Activated CD4-positive, alpha-beta T cell treated with anti-CD3 and anti-CD28 coated beads for 4 hours (primary cell): ENCODE measurements at regions not wholly inside any gene's neighbourhood (a gene's known extent, or its start where the extent isn't known, plus 50 kb on each side); places are given as distances from the start of the nearest gene placed in this dataset.

Experiments used
- DNase-seq, 2 donors: peaks; one replicate each; pipeline ENCODE4 v3.0.0-alpha.2; 2020

GRCh38 chr1:213899413-213899812 lies 88.4 kb upstream of the PROX1 start:
- no peak for DNase-seq

- no peak for DNase-seq
These were observed 82.4 kb upstream of the PROX1 start for GRCh38 chr1:213905344-213905743.

GRCh38 chr1:213908521-213908920 lies 79.3 kb upstream of the PROX1 start:
- no peak for DNase-seq

- no peak for DNase-seq
These were observed 73.4 kb upstream of the PROX1 start for GRCh38 chr1:213914392-213914791.

- DNase-seq: no peak
These were observed 66.5 kb upstream of the PROX1 start for GRCh38 chr1:213921311-213921710.

DNA sequence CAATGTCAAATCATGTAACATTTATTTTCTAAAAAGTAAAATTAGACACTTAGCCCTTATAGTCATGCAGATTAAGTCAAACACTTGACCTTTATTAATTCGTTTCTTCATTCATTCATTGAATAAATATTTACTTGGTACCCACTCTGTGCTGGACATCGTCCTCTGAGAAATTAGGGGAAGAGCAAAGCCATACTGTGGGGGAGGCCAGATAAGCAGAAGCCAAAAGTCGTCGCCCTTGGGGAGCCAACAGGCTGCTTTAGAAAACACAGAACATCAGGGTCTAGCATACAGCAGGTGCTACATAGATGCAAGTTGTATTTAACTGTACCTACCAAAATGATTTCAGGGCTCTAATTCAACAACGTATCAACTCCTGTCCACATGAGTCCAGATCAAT lies 66.1 kb upstream of the PROX1 start:
- no peak for DNase-seq

- DNase-seq: no peak
These were observed 62.1 kb upstream of the PROX1 start for GRCh38 chr1:213925531-213926182.

DNA sequence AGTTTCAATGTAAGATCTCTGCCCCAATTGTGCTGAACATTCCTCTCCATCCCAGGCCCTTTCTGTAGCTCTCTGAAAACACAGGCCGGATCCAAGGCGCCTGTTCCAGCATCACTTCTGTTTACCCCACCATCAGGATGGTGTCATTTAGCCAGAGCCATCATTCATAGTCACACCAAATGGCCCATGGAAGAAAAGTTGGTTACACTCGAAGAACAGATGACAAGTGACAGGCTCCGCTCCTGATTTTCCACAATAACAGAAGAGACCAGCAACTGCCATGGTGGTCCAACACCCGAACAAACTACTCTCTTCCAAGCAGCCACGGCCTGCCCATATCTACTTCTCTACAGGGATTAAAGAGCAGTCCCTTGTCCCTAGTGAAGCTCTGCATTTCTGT lies 59.9 kb upstream of the PROX1 start:
- DNase-seq: no peak

- DNase-seq: no peak
These were observed 58.4 kb upstream of the PROX1 start for GRCh38 chr1:213929398-213929797.

GRCh38 chr1:213931836-213932235 lies 55.9 kb upstream of the PROX1 start:
- DNase-seq: no peak

DNA sequence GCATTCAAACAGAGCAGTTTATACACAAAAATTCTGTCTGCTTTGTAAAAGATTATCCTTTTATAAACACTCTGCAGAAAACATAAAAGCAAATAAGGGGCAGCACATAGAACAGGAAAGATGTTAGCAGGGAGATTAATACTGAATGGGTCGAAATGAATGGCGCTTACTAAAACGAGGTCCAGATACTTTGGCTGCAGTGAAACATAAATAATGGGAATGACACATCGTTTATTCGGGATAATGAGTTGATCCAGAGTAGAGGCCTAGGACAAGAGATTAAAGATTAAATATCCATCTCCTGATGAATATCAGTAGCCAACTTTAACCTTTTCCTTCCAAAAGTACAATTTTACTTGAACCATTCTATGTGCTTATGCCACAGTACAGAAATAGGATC lies 54.4 kb upstream of the PROX1 start:
- no peak for DNase-seq

DNA sequence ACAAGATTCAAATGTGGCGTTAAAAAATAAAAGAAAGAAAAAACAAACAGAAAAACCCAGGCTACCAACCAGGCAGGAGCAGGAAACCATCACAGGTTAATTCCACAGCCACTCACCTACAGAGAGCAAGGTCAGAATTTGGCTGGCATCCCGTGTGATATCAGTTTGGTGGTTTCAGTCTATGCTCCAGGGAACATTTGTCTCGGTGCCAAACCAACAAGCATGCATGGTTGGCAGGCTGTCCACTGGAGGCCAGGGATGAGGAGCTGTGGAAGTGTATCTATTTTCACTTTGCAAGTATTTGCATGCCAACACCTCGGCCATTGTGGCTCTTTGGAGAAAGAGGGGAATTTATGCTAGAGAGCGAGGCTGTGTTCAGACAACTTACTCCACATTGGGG lies 53.1 kb upstream of the PROX1 start:
- no peak for DNase-seq

GRCh38 chr1:213936571-213936970 lies 51.2 kb upstream of the PROX1 start:
- DNase-seq: no peak
